Jurkat, Clone E6-1 (cell line): ENCODE measurements at regions not wholly inside any gene's neighbourhood (a gene's known extent, or its start where the extent isn't known, plus 50 kb on each side); places are given as distances from the start of the nearest gene placed in this dataset.

Experiments
- DNase-seq: peaks from one replicate; pipeline ENCODE4 v3.0.0-alpha.2; 2011; ENCODE audit warnings: low read depth, low spot score
- H3K4me3 ChIP-seq: 2 replicates; pipeline ENCODE4 v1.5.1; 2011; ENCODE audit warnings: mild to moderate bottlenecking, low read length, control low read depth, moderate library complexity

DNA sequence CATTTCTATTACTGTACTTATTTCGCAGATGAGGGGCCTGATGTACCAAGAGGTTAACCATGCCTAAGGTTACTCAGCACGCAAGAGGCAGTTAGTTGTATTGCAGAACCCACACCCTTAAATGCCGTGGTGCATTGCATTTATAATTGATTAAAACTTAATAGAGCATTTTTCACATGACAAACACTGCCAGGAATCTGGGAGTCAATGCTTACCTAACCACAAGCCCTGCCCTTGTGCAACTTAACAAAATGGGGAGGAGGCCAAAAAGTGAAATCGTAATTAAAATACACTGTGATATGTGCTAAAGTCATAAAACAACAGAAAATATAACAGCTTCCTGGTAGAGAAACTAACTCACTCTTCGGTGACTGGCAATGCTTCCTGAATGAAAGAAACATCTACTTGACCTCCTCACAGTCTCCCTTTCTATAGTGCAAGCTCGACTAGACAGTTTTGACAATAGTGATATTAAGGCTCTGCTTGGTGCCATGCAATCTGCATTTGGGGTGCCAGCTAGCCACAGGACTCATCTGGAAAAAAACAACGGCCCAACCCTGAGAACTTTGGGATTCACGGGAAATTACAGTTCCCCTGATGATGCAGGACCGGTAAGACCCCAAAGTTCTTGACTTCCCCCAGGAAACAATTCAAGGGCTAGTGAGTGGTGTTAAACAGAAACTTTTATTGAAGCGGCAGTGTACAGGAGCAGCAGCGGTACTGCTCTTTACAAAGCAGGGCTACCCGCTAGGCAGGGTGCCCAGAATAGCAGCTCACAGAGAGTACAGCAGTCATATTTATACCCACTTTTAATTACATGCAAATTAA lies 612.4 kb downstream of the TNS3 start:
- H3K4me3 ChIP-seq: no peak overlapping the region
- no peak for DNase-seq

DNA sequence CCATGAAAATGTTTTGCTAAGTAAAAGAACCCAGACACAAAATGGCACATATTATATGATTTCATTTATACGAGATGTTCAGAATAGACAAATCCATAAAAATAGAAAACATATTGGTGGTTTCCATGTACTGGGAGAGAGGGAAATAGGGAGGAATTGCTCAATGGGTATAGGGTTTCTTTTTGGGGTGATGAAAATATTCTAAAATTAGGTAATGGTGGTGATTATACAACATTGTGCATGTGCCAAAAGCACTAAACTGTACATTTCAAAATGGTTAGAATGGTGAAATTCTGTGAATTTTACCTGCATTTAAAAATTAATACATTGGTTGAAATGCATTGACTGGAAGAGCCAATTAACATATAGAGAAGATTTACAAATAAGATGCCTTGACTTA lies 613.9 kb downstream of the TNS3 start:
- H3K4me3 ChIP-seq: no peak overlapping the region
- no peak for DNase-seq

DNA sequence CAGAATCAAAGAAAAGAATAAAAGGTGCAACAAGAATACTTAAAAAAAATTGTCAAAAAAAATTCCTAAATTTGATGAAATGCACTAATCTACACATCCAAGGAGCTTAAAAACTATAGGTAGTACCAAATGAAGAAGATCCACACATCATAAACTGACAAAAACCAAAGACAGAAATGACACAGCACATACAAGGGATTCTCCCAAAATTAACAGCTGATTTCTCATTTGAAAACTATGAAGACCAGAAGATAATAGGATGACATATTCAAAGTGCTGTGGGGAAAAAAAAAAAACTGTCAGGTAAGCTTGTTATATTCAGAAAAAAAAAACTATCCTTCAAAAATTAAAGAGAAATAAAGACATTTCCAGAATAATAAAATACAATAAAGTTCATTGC lies 618.2 kb downstream of the TNS3 start:
- no peak overlapping the region for H3K4me3 ChIP-seq
- DNase-seq: no peak

DNA sequence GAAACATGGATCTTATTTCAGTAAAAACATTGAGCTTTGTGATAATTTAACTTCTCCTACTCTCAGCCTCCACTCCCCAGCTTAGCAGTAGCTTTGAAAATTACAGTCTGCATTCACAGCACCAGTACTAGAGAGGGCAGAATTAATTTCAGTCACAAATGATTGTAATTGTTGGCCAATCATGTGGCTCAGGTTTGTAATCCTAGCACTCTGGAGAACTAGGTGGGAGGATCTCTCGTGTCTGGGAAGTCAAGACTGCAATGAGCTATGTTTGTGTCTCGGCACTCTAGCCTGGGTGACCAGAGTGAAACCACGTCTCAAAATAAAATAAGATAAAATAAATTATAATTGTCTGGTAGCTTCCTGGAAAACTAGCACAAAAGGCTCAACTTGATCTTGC lies 620.9 kb downstream of the TNS3 start:
- no peak for DNase-seq
- no peak overlapping the region for H3K4me3 ChIP-seq

DNA sequence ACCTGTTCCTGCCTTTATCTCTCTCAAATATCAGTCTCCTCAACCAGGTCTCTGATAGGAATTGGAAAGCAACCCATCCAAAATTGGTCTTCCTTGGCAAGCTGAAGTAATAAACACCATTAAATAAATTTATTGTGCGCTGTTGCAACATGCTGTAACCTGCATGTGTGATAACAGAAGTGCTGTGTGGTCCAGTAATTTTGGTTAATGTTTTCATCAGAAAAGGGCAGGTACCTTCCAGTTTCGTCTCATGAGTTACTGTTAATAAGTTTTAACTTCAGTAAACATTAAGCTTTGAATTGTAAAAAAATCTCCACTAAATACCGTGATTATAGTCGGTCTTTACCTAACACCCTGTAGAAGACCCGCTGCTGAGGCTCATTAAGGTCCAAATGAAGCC lies 624.7 kb downstream of the TNS3 start:
- no peak for DNase-seq
- no peak overlapping the region for H3K4me3 ChIP-seq

DNA sequence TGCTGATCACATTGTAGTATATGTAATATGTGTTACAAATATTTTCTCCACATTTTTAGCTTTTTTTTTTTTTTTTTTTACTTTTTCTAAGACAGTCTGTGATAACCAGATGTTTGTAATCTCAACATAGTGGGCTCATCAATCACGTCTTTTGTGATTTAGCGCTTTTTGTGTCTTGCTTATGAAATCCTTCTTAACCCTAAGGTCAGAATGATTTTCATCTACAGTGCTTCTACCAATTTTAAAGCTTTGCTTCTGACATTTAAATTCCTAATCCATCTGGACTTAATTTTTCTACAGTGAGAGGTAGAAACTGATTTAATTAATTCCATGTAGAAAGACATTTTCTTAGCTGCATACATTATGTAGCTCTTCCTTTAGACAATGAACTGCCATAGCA lies 626.4 kb downstream of the TNS3 start:
- no peak overlapping the region for H3K4me3 ChIP-seq
- no peak for DNase-seq

DNA sequence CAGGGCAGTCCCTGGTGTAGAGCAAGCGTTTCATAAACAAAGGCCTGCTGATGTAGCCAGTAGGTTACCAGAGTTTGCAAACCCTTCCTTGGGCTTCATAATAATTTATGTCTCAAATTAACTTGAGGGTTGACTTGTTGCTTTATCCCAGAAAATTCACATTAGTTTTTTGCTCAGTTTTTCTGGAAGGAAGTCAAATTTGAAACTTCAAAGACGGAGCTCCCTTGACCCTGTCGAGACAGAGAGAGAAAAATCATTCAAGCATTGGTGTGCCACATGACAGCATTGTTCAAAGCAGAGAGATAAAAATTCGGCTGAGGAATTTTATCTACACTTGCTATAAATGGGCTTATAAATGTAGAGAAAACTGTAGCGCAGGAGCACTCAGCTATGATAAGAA lies 627.7 kb downstream of the TNS3 start:
- no peak for DNase-seq

DNA sequence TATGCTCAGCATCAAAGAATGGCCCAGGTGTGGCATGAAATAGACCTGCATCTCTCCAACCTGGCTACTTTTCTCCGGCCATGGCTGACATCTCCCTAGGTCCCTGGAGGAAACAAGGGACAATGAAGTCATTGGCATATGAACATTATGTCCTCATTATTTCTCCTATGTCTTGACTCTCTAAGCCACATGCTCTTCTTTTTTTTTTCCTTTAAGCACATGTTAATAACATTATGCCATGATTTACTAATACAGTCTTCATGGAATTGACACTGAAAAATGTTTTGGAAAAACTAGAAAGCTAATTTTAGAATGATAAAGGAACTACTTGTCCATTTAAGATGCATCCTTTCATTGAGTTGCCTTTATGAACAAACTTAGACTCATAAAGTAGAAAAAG lies 628.9 kb downstream of the TNS3 start:
- DNase-seq: no peak
- H3K4me3 ChIP-seq: no peak overlapping the region

More for the DNA sequence above, 627.7 kb downstream of the TNS3 start:
- no peak overlapping the region for H3K4me3 ChIP-seq

DNA sequence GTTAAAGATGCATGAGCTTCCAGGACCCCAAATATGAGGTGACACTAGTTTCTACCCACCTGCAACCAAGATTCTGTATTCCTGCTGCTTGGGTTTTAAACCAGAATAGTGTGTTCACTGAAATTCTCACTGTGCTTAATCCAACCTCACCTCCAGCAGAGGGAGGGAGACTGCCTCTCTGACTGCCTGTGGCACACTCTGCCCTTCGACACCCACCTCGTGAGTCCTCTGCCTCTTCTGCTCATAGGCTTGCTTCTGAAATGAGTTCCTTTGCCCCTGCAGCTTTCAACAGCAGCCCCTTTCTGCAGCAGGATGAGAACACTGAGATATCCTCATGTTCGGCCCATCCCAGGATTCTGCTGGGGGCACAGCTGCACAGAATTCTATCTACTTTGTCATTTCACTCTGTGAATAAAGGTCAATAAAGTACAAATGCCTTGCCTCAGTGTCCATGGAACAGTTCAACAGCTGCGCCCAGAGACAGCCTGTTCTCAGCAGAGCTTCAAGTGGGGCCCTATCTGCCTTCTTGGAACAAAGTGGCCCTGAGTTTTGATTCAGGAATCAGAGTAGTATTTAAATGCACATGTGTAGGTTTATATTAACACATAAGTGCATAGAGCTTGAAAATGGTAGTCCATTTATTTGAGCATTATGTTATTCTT lies 632.5 kb downstream of the TNS3 start:
- no peak overlapping the region for H3K4me3 ChIP-seq
- no peak for DNase-seq

DNA sequence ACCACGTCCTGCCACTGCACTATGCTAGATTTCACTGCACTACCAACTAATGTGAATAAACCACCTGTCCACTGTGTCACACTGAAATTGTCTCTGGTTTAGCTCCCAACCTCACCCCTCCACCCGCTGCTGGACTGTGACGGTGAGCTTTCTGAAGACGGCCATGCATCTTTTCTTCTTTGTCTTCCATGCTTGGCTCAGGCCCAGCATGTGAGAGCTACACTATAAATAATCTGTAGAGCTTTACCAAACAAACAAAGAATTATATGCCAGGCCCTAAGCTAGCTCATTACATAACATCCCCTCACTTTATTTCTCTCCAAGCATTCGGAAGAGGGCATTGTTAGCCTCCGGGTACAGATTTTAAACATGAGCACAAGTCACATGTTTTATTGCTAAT lies 633.2 kb downstream of the TNS3 start:
- no peak overlapping the region for H3K4me3 ChIP-seq
- DNase-seq: no peak

DNA sequence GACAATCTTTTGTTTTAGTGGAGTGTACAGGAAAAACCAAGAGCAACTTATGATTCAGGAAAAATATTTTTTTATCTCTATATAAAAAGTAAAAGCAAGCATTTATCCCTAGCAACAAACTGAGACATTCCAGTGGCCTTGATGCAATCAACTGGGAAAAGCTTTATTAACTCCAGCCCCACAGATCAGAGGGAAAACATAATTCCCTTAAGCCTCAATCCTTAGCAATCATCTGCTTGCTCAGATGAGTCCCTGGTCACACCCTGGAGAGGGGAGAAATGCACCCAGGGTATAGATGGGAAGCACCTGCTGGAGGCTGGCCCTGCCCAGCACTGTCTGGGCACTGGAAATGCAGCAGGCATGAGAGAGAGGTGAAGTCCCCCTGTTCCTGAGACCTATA lies 636.6 kb downstream of the TNS3 start:
- no peak for DNase-seq
- H3K4me3 ChIP-seq: no peak overlapping the region

DNA sequence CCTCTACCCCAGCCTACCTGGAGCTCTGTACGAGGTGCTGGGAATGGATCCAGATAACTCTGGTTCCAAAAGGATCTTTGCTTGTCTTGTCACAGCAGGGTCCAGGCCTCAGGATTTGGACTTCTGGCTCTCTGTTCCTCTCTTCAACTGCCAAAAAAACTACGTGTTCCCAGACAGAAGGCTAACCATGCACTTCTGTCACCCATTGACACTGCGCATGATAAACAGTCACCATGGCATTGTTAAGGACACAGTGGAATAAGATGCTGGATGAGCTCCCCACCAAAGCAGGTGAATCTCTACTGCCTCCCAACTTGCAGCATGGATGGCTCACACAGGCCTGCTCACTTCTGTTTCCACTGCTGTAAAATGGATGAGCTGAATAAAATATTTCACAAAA lies 637.9 kb downstream of the TNS3 start:
- H3K4me3 ChIP-seq: no peak overlapping the region
- no peak for DNase-seq

DNA sequence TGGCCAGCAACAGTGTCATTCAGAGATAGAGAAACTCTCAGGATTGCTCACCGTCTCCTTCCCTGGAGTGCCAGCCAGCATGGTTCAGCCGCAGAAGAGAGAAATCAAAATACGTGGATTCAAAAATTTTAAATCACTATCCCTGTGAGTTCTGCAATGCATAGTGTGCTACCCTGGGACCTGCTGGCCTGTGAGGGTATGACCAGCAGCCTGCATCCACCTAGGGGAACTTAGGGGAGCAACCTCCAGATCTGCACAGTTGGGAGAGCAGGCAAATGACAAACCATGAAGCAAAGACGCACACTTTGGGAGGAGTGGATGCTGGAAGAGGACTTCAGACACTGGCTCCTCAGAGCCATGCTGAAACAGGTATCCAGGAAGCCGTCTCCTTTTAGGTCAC lies 639.3 kb downstream of the TNS3 start:
- no peak for DNase-seq
- H3K4me3 ChIP-seq: no peak overlapping the region

DNA sequence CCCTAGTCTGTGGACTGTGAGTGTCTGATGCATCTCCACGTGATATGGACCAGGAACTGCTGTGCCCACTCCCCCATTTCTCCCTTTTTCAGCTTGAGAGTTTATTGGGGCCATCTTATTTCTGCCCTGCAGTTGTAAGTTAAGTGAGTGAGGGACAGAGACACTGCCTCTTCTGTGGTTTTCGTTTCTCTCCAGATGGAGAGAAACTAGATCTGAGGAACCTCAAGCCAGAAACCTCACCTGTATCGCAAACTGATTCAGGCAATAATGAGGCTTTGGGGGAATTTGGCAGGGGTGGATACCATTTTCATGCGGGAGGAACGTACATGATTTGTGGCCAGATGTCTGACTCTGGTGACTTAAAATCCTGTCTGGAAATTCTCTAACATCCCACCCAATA lies 641.7 kb downstream of the TNS3 start:
- no peak for DNase-seq
- H3K4me3 ChIP-seq: no peak overlapping the region

DNA sequence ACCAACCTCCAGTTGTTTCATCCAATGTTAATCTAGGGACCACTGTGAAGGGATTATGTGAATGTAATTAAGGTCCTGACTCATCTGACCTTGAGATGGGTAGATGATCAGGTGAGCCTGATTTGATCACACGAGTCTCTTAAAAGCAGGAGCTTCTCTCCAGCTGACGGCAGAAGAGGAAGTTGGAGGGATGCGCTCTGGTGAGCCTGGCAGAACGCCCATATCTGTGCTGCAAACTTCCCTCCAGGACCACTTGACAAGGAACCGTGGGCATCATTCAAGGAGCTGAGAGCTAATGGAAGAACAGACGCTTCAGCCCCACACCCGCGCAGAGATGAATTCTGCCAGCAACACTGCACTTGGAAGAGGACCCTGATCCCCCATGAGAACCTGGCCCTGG lies 642.4 kb downstream of the TNS3 start:
- no peak for DNase-seq
- no peak overlapping the region for H3K4me3 ChIP-seq

DNA sequence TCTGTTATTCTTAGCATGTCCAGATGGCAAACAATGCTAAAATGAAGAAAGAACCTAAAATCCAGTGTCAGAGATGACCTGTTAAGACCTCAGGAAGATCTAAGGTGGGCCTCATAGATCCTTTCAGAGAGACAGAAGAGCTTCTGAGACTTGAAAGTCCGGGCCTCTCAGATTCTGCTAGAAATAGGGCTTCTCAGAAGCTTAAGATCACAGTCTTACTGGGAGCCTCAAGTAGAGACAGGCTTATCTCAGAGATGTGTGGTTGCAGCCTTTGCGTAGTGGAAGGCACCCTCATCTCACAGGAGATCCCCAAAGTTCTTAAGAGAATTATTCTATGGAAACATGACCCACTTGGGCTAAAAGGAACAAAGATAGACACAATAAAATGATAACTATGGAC lies 642.8 kb downstream of the TNS3 start:
- no peak overlapping the region for H3K4me3 ChIP-seq
- no peak for DNase-seq

DNA sequence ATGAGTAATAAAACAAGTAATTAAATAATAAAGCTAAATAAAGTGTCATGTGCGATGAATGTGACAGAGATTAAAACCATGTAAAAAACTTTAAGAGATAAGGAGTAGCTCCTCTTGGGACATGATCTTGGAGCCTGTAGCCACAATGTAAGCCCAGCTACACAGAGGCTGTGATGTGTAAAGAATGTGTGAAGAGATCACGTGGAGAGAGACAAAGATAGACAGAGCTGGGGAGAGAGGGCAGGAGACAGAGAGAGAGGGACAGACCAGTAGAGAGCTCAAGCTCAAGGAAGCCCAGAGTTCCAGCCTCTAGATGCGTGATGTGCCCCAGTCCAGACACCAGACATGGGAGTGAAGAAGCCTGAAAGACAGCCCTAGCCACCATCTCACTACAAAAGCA lies 644.1 kb downstream of the TNS3 start:
- H3K4me3 ChIP-seq: no peak overlapping the region
- DNase-seq: no peak

DNA sequence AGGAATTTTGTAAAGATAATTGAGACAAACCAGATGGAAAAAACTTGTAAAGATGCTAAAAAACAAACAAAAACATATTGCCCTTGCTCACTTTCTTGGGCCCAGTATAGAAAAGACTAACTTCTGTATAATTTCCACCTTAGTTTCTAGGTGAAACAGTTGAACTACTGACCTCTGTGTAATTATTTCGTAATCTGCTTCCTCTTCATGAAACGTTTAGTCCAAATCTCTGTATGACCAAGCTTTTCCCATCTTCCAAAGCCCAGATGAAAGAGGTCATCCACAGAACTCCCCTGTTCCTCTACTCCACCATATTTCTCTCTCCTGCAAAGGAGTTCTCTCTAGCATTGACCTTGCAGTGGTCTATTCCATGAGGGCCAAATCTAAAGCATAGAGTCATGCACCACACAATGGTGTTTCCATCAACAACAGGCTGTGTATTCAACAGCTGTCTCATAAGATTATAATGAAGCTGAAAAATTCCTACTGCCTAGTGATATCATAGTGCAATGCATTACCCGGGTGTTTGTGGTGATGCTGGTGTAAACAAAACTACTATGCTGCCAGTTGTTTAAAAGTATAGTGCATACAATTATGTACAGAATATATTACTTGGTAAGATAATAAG lies 647.6 kb downstream of the TNS3 start:
- no peak for DNase-seq
- H3K4me3 ChIP-seq: no peak overlapping the region

DNA sequence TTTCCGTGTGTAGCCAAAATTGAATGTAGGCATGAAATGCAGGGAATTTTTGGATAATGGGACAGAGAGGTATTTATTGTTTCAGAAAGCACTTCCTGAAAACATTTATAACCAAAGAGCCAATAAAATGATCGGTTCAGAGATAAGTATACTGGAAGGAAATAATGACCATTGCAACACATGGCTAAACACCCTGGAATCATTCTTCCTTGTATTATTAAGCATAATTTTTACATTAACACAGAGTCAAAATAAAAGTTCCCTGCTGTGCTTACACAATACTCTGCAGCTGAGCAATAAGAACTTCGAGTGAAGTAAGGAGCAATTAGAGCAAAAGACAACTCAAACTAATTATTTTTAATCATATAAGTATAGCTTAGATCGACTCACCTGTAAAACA lies 648.3 kb downstream of the TNS3 start:
- no peak for DNase-seq
- no peak overlapping the region for H3K4me3 ChIP-seq

DNA sequence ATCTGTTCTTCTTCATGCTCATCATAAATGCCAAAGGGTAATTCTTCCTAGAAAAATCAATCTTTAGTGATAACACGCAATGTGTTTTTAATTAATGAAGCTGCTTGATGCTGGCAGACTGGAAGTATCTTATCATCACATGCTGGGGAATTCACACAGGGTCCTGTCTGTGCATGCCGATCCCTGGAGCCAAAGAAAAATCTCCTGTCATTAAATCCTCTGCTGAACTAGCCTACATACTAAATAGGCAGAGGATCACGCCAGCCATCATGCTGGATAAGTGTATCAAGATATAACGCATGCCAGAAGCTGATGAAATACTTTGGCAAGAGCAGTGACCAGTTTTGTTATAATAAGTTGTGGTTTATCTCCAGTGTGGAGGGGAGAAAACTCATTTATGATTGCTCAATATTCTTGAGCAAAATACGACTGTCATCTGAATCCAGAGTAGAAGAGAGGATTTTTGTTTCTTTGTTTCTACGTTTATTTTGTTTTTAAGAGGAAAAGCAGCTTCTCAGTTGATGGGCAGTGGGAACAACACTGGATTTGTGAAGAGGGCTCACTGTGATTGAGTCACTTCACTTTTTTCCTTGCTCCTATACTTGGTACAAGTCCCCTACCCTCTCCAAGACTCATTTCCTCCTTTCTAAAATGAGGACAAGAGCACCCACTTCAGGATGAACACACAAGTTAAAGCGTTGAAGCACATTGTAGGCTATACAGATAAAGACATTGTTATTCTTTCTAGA lies 649.1 kb downstream of the TNS3 start:
- H3K4me3 ChIP-seq: no peak overlapping the region
- DNase-seq: no peak
